GM19043 (cell line): ENCODE measurements at regions not wholly inside any gene's neighbourhood (a gene's known extent, or its start where the extent isn't known, plus 50 kb on each side); places are given as distances from the start of the nearest gene placed in this dataset.
"Not testable (repeated sequence)": the region's sequence is repeated elsewhere in the genome, so short reads cannot be mapped to it uniquely, and the experiment has no call there.

Experiments
- ATAC-seq: cut with Tn5 transposase; IDR thresholded peaks from one replicate; pipeline ENCODE4 v1.9.1; 2021; ENCODE audit warnings: low read depth; ENCODE audit not compliant: unreplicated experiment

GRCh38 chr10:26952094-26952493 lies 91.3 kb upstream of the ABI1 start:
- no peak for ATAC-seq

GRCh38 chr10:26951650-26952049 lies 90.9 kb upstream of the ABI1 start:
- no peak for ATAC-seq

GRCh38 chr10:26950934-26951333 lies 90.2 kb upstream of the ABI1 start:
- ATAC-seq: no peak

DNA sequence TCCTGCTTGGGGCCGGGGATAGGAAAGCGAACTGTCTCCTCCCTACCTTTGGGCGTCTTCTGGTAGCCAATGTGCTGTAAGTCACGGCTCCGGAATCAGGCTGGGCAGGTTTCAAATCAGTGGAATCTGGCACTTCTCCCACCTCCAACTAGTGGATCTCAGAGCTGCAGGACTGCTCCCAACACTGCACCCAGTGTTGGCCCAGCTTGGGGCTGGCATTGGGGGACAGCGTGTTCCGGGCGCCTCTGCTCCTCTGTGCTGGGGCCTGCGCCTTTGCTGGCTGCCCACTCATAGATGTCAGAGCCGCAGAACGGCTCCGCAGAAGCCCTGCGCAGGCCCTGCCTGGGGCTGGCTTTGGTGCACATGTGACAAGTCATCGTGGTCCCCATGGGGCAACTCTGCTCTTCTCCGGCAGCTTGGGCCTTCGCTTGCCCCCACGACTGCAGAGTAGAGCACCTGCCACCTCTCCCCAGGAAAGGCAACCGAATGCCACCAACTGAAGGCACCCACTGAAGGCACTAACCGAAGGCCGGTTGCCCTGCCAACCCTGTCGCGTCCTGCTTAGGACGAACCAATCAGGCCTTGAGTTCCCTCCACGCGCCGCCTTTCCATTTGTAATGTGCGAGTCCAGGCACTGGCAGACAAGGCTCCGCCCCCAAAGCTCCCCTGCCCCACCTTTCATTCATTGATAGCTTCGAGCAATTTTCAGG lies 85.5 kb upstream of the ABI1 start:
- ATAC-seq: no peak

DNA sequence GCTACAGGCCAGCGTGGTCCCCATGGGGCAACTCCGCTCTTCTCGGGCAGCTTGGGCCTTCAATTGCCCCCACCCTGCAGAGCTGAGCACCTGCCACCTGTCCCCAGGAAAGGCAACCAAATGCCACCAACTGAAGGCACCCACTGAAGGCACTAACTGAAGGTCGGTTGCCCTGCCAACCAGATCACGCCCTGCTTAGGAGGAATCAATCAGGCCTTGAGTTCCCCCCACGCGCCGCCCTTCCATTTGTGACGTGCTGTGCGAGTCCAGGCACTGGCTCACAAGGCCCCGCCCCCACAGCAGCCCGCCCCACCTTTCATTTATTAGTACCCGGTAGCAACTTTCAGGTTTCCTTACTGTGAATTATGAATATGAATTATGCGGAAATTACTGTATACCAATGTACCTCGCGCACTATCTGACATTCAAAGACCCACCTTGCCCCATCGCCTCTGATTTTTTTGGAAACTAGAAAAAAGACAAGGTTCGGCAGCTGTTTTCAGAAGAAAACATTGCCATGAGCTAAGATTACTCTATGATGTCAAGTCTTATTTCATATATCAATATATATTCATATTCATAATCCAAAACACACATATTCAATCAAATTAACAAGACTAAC lies 83.6 kb upstream of the ABI1 start:
- ATAC-seq: no peak

GRCh38 chr10:26939962-26940354 lies 79.2 kb upstream of the ABI1 start:
- ATAC-seq: no peak

DNA sequence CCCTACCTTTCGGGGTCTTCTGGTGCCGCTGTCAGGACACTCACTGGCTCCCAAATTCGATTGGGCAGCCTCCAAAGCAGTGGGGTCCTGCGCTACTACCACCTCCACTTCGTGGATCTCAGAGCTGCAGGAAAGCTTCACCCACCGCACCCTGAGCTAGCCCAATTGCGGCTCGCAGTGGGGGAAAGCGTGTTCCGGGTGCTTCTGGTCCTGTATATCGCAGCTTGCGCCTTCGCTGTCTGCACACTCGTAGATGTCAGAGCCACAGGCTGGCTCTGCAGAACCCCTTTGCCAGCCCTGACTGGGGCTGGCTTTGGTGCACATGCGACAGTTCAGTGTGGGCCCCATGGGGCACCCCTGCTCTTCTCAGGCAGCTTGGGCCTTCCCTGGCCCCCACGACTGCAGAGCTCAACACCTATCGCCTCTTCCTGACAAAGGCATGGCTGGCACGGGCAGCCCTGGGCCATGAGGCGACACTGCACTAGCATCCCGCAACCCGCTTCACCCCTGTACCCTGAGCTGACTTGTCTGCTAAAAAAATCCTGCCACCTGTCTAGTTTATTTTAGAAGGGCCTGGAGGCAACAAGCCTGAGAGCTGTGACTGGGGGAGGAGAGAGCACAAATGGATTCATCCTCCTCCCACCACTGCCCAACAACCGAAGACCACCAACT lies 78.7 kb upstream of the ABI1 start:
- ATAC-seq: no peak

GRCh38 chr10:26938578-26938977 lies 77.8 kb upstream of the ABI1 start:
- ATAC-seq: no peak

GRCh38 chr10:26937371-26937770 lies 76.6 kb upstream of the ABI1 start:
- no peak for ATAC-seq

DNA sequence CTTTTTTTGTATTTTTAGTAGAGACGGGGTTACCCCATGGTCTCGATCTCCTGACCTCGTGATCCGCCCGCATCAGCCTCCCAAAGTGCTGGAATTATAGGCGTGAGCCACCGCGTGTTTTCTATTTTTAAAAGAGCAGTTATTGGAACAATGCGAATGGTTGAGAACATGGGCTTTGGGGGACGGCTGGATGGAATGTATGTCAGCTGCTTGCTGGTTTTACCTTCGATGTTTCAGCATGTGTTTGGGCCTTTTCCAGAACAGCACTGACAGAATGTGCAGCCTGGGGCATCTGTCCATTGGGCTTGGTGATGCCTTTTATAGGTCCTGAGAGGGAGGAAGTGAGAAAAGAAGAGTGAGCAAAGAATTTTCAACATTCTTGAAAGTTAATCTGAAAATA lies 73.4 kb upstream of the ABI1 start:
- not testable (repeated sequence) for ATAC-seq

DNA sequence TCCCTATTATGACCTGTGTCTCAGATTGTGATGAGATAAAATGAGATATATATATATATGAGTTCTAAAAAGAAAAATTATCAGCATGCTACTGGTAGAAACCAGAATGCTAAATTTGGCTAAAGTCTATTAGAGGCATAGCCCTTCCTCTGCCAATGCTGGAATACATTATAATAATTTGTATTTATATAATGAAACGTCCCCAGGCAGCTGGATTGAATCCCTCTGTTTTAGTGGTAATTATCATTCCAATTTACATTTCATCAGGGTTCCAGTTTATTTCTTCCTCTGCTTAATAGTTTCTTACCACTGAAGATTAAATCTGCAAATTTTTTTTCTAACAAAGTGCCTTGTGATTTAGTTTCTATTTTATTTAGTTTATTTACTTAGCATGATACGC lies 71.8 kb upstream of the ABI1 start:
- ATAC-seq: no peak

- peak; percentile 99 for ATAC-seq
These were observed 70.5 kb upstream of the ABI1 start for GRCh38 chr10:26931223-26931622.

DNA sequence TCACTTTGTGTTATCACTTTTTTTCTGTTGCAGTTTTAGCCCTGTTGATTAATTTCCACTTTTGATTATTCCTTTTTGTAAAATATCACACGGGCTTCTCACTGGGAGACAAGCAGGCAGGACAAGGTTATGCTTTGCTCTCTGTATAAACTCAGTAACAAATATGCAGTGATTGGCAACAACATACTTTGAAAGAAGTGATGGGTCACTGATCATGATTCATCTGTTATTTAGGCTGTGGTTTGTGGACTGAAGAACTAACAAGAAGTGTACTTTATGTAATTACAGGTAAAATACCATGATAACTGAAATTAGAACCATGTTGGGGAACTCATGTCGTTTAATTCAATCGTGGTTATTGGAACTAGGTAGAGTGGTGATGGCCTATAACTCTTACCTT lies 62.1 kb upstream of the ABI1 start:
- not testable (repeated sequence) for ATAC-seq

- ATAC-seq: not testable (repeated sequence)
These were observed 58.5 kb upstream of the ABI1 start for GRCh38 chr10:26919156-26919860.

DNA sequence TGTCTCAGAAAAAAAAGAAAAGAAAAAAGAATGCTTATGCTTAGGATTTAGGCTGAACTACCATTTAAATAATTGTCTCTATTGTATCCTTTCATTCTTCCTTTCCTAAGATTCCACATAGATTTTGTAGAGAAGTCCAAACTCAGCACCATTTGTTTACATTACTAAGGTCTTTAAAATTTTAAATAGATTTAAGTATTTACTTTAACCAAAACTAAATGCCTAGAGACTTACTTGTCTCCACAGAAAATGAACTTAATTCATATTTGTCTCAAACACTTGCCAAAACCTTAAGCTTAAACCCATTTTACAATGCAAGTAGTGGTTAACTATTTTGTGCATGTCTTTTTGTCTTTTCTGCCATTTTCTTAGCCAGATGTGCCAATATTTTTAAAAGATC lies 54.1 kb upstream of the ABI1 start:
- ATAC-seq: no peak

- ATAC-seq: peak; percentile 85
These were observed 51.2 kb upstream of the ABI1 start for GRCh38 chr10:26911811-26912461.
